ENCODE measurements at regions not wholly inside any gene's neighbourhood (a gene's known extent, or its start where the extent isn't known, plus 50 kb on each side); places are given as distances from the start of the nearest gene placed in this dataset.

DNA sequence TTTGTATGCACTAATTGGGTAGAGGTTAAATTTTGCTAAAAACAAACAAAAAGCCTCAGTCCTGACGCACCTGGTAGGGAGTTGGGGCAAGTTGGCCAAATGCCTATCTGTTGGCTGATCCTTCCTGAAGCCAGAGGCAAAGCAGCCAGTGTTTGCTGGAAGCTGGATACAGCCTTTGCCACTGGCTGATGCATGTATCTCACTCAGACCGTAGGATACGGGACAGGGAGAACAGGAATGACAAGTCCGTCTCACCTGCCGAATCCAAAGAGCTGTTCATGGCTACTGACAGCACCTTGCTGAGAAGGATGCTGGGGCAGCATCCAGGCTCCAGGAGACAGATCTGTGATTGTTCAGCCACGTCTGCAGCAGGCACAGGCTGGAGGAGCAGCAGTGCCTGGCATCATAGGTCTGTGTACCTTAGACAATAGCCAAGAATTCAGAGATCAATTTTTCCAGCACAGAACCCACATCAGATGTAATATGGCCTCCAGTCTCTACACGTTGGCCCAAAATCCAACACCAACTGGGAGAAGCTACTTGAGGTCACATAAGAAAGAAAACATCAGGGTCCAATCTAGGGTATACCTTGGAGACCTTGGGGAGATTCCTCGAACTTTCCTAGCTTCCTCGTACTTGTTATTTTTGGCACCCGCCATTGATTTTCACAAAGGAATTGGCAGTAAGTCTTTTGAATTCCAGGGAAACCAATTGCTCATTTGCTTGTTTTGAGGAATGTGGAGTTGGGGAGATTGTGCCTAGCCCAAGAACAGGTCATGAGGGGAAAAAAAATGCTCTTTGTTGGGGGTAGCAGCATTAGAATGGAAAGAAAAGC lies 108.5 kb upstream of the ARMC2 start:
- TF ChIP-seq, protein P1, sequence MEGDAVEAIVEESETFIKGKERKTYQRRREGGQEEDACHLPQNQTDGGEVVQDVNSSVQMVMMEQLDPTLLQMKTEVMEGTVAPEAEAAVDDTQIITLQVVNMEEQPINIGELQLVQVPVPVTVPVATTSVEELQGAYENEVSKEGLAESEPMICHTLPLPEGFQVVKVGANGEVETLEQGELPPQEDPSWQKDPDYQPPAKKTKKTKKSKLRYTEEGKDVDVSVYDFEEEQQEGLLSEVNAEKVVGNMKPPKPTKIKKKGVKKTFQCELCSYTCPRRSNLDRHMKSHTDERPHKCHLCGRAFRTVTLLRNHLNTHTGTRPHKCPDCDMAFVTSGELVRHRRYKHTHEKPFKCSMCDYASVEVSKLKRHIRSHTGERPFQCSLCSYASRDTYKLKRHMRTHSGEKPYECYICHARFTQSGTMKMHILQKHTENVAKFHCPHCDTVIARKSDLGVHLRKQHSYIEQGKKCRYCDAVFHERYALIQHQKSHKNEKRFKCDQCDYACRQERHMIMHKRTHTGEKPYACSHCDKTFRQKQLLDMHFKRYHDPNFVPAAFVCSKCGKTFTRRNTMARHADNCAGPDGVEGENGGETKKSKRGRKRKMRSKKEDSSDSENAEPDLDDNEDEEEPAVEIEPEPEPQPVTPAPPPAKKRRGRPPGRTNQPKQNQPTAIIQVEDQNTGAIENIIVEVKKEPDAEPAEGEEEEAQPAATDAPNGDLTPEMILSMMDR (IDR thresholded peaks at IDR 0.05) = no peak
- no peak for TF ChIP-seq POLR2A (IDR thresholded peaks at IDR 0.05)

All from esophagus squamous epithelium (tissue), 4 donors.